Neural cell (in vitro differentiated cells): ENCODE measurements at regions not wholly inside any gene's neighbourhood (a gene's known extent, or its start where the extent isn't known, plus 50 kb on each side); places are given as distances from the start of the nearest gene placed in this dataset.

Experiments
- EP300 ChIP-seq: fragments of 450-650 bp; conservative IDR thresholded peaks from 2 replicates; pipeline ENCODE4 v1.6.1; 2014; ENCODE audit warnings: antibody characterized with exemption, mild to moderate bottlenecking, moderate library complexity; ENCODE audit not compliant: poor library complexity, severe bottlenecking
- EZH2 ChIP-seq: fragments of 200-600, 300-800 bp; shearing (Covaris generic), sonication (generic); IDR thresholded peaks from 2 replicates; pipeline ENCODE4 v1.6.1; 2014; ENCODE audit warnings: antibody characterized with exemption, low read length, borderline replicate concordance, mild to moderate bottlenecking; ENCODE audit not compliant: insufficient read depth, poor library complexity, severe bottlenecking
- SMC3 ChIP-seq: fragments of 450-650 bp; conservative IDR thresholded peaks from 2 replicates; pipeline ENCODE4 v1.6.1; 2014; ENCODE audit warnings: antibody characterized with exemption, mild to moderate bottlenecking, moderate library complexity; ENCODE audit not compliant: poor library complexity
- TAF1 ChIP-seq: IDR thresholded peaks from 2 replicates; pipeline ENCODE4 v1.6.1; 2012; ENCODE audit warnings: low read depth
- TF ChIP-seq, protein P1 (sequence below): fragments of 450-650 bp; IDR thresholded peaks from 2 replicates; pipeline ENCODE4 v1.5.1; 2014; ENCODE audit warnings: antibody characterized with exemption, mild to moderate bottlenecking, moderate library complexity; ENCODE audit not compliant: poor library complexity, severe bottlenecking
- TF ChIP-seq, protein P2 (sequence below): IDR thresholded peaks from 2 replicates; pipeline ENCODE4 v1.6.1; 2012; ENCODE audit warnings: borderline replicate concordance

DNA sequence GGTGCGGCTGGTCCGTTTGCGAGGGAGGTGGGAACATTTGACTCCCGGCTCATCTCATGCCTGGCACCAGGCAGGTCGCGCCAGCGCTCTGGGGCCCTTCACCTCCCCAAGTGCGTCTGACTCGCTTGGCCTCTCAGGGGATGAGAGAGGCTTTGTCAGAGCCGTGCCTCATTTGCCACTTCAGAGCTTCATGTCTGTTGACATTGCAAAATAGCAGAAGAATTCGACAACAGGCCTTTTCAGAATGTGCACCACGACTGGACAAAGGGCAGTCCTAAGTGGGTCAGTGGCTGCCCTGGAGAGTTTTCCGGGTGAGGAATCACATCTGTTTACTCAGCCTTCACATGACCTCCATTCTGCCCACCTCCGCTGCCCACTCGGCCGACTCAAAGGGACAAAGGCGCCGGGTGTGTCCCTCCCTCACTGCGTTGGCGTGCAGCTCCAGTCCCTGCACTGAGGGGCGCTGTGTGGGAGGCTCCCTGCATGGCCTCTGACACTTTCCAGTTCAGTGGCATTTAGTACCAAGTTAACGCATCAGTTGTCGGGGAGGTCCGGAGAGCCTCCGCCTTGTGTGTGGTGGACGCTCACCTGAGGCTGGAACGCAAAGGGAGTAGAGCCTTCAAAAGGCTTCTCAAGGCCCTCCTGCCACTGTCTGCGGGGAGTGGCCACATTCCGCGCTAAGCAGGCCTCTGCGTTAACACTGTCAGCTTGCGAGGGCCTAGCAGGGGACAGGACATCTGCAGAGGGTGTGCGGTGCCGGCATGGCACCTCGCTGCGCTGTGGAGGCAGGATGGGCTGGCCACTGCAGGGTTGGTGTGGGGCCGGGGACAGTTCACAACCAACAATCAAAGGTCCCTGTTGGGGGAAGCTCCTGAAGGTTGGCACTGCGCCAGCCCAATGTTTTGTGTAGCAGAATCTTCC, 171.5 kb downstream of the NXNL2 start:
- TF ChIP-seq, protein P1, sequence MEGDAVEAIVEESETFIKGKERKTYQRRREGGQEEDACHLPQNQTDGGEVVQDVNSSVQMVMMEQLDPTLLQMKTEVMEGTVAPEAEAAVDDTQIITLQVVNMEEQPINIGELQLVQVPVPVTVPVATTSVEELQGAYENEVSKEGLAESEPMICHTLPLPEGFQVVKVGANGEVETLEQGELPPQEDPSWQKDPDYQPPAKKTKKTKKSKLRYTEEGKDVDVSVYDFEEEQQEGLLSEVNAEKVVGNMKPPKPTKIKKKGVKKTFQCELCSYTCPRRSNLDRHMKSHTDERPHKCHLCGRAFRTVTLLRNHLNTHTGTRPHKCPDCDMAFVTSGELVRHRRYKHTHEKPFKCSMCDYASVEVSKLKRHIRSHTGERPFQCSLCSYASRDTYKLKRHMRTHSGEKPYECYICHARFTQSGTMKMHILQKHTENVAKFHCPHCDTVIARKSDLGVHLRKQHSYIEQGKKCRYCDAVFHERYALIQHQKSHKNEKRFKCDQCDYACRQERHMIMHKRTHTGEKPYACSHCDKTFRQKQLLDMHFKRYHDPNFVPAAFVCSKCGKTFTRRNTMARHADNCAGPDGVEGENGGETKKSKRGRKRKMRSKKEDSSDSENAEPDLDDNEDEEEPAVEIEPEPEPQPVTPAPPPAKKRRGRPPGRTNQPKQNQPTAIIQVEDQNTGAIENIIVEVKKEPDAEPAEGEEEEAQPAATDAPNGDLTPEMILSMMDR: no peak
- TF ChIP-seq, protein P2, sequence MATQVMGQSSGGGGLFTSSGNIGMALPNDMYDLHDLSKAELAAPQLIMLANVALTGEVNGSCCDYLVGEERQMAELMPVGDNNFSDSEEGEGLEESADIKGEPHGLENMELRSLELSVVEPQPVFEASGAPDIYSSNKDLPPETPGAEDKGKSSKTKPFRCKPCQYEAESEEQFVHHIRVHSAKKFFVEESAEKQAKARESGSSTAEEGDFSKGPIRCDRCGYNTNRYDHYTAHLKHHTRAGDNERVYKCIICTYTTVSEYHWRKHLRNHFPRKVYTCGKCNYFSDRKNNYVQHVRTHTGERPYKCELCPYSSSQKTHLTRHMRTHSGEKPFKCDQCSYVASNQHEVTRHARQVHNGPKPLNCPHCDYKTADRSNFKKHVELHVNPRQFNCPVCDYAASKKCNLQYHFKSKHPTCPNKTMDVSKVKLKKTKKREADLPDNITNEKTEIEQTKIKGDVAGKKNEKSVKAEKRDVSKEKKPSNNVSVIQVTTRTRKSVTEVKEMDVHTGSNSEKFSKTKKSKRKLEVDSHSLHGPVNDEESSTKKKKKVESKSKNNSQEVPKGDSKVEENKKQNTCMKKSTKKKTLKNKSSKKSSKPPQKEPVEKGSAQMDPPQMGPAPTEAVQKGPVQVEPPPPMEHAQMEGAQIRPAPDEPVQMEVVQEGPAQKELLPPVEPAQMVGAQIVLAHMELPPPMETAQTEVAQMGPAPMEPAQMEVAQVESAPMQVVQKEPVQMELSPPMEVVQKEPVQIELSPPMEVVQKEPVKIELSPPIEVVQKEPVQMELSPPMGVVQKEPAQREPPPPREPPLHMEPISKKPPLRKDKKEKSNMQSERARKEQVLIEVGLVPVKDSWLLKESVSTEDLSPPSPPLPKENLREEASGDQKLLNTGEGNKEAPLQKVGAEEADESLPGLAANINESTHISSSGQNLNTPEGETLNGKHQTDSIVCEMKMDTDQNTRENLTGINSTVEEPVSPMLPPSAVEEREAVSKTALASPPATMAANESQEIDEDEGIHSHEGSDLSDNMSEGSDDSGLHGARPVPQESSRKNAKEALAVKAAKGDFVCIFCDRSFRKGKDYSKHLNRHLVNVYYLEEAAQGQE: no peak
- no peak for TF ChIP-seq SMC3
- no peak for TF ChIP-seq EP300
- TF ChIP-seq EZH2: no peak
- no peak for TF ChIP-seq TAF1
